ENCODE measurements at regions not wholly inside any gene's neighbourhood (a gene's known extent, or its start where the extent isn't known, plus 50 kb on each side); places are given as distances from the start of the nearest gene placed in this dataset.

DNA sequence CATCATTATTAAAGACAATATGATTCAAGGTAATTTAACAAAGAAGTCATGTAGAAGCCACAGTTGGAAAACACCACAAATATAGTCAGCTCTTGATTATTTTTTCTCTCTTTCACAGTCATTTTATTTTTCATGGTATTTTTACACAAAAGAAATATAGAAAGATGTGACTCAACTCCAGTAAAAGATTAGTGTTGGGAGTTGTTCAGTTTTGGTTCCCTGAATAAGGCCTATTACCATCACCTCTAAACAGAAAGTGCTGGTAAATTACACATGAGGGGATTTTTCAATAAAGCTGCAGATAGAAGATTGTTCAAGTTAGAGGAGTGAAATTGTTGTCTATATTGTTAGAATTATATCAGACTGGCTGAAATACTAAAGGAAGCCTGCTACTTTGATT is 107.0 kb downstream of the DDIT4L start:
- no peak for DNase-seq

DNA sequence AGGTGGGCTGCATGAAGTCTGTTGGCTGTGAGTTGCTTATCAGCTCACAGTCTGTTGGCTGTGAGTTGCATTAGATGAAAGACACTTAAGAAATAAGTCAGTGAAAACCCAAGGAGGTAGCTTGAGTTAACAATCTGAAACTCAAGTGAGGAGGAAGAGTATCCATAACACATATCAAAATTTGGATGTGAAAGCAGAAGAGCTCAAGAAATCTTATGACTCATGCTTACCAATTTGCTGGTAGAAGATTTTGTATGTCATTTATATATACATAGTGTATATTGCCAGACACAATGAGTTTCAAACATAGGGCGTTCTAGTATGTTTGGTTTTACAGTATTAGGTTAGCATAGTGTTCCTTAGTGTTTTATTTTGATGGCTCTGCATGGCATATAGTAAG is 107.4 kb downstream of the DDIT4L start:
- DNase-seq, result no peak

DNA sequence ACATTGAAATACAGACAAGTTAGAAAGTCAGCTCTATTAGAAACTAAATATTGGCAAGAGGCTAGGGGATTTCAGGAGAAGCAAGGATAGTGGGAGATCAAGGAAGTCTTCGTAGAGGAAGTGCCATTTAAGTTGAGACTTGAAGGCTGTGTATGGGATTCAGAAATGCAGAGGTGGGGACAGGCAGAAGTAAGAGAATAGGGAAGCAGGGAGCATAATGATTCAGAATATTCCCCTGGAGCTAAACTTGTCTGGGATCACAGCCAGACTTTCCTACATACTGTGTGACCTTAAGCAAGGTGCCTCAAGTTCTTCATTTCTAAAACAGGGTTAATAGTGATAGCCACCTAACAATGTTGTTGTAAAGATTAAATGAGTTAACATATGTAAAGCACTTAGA is 108.8 kb downstream of the DDIT4L start:
- DNase-seq, result no peak

DNA sequence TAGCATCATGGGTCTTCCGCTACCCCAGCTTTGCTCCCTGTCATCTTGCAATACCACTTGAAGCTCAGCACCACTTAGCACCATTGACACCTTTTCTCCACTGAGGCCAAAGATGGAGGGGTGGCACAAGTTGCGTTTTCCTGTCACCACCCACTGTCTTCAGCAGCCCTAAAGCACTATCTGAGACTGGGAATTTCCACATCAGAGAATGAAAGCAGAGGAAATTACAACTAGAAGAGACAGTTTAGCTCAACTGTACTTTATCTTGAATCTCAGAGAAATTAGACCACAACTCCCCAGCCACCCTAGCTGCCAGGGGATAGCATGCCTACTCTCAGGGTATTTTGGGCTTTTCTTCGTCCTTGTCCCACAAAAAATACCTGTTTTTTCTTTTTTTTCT is 111.0 kb downstream of the DDIT4L start:
- no peak for DNase-seq

DNA sequence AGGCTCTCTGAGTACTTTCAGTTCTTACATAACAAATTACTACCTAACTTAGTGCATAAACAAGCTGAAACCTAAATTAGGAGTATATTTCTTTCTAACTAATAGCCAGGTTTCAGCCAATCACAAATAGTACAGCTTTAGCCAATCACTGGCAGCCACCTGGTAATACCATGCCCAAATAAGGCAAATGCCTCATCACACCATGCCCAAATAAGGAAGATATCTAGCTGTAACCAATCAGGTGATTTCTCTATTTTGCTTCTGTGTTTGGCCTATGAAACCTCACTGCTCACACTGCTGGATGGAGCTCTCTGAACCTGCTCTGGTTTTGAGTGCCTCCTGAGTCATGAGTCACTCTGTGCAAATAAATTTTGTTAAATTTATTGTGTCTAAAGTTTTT is 113.5 kb downstream of the DDIT4L start:
- DNase-seq, result no peak

DNA sequence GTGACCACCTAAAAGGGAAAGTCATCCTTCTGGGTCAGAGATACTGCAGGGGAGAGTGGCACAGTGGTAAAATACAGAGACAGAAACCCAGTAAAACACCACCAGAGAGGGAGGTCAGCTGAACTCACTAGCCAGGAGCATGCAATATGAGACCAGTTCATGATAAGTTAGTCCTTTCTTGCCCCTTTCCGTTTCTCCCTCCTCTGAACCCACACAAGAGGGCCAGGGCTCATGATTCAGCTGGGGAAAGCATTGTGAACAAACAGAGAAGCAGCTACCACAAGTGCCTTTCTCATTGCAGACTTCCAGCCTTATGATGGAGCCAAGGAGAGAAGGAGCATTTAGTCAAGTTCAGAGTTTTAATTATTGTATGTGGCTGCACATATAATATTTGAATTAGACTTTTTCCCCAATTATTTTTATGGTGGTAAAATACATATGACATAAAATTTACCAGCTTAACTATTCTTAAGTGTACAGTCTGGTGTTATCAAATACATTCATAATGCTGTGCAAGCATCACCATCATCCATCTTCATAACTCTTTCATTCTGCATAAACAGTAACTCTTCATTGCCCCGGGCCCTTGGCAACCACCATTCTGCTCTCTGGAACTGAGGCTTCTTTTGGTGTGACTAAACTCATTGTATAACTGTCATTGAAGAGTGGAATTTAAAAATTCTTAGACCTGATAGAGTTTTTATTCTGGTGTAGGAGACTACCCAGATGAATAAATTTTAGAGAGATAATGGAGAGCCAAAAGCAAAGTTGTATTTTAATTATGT is 114.6 kb downstream of the DDIT4L start:
- DNase-seq, result no peak

DNA sequence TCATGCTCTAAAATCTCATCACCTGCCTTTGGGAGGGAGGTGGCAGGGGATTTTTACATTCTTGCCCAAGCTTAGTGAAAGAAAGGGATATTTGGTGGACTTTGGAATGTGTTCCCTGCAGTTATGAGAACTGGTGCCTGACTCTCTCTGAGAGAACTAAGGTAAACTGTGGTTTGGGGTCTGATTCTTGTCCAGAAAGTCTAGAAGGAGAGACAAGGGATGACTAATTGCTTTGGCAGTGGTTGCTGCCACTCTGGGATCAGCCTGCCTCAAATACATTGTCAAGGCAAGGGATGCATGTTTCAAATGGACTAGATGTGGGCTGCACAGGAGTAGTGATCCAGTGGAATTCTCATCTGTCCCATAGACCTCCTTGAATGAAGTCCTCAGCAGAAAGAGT is 115.2 kb downstream of the DDIT4L start:
- no peak for DNase-seq

DNA sequence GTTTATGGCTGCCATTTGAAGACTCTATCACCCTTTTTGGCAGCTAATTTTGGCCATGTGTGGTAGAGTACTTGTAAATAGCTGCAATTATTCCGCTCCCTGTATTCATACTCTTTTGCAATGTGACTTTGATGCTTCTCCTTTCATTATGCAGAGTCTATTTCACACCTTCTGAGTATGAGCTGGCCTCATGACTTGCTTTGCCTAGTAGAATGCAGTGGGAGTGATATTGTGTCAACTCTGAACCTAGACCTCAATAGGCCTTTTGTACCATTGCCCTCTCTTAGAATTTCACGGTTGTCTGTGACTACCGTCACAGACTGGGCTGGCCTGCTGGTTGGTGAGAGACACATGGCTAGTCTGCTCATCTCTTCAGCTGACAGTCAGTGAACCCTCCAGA is 118.8 kb downstream of the DDIT4L start:
- DNase-seq, result no peak

DNA sequence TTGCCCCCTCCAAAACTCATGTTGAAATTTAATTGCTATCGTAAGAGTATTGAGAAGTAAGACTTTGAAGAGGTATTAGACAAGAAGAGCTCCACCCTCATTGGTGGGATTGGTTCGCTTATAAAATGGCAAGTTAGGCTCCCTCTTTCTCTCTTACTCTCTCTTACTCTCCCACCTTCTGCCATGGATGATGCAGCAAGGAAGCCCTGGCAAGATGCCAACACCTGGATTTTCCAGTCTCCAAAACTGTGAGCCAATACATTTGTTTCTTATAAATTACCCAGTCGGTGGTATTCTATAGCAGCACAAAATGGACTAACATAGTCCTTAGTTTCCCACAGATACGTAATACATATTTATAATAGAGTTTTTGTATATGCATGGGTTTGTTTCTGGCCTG is 119.4 kb downstream of the DDIT4L start:
- no peak for DNase-seq

DNA sequence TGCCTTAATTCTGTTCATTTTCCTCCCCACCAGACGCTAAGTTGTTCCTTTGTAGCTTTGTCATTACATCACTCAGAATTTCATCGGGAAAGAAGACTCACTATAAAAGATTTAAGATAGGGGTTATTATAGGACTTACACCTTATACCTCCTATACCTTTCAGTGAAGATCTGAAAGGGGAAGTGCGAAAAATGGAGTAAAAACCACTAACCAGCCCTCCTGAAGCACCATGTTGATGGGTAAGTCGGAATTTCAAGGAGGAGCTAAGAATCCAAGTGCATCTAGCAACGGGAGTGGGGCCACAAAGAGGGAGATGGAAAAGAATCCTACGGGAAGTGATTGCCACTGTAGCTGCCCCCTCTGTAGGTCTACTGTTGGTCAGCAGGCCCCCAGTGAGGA is 119.1 kb upstream of the H2AZ1 start:
- DNase-seq, result no peak

DNA sequence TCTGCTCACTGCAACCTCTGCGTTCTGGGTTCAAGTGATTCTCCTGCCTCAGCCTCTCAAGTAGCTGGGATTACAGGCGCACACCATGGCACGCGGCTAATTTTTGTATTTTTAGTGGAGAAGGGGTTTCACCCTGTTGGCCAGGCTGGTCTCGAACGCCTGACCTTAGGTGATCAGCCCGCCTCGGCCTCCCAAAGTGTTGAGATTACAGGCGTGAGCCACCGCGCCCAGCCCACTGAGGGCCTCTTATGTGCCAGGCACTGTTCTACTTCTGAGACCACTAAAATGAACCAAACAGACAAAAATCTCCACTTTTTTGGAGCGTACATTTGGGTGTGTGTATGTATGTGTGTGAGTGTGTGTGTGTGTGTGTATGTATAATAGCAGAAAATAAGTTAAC is 117.2 kb upstream of the H2AZ1 start:
- no peak for DNase-seq

DNA sequence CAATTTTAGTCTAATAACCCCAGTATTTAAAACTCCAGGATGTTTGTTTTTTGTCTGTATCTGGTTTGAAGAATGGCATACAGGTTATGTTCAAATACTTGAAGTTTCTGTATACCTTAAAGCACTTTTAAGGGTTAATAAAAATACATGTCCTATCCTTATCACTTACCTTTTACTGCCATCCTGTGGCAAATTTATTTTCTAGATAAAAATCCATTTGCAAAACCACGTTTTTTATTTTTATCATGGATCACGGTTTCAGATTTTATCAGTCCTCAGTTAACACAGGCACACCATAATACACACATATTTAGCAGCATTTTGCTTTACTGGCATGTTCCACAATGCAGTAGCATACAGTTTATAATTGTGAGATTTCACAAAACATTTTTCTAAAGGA is 113.3 kb upstream of the H2AZ1 start:
- DNase-seq, result no peak

DNA sequence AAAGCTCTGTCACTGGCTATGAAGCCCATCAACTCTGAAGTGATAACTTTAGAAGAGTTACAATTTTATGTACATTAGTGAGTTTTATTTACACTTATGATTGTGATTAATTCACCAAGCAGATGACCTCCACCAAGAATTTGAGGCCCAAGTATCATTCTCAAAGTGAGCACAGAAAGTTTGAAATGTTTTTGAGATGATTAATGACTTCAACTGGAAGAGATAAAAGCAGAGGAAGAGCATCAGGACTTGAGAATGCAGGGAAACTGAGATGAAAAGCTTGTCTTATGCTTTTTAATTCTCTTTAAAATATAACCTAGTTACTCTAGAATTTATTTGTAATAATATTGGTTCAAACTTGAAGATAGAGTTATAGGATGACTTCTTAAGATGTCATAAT is 112.8 kb upstream of the H2AZ1 start:
- DNase-seq, result no peak

DNA sequence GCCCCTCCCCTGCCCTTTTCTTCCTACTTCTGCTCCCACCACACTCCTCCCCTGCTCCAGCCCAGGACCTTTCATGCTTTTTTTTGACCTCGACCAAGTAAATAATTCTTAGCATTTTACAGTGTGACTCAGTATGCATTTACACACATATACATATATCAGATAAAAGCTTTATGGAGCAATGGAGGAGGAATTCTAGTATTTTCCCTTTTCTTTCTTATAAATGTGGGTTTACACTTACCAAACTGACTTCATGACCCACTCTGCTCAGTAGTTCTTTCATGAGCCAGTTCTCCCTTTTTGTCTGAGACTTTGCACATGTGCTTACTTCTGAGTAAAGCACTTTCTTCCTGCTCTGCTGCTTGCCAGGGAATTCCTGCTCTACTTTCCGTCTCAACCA is 111.8 kb upstream of the H2AZ1 start:
- DNase-seq, result no peak

DNA sequence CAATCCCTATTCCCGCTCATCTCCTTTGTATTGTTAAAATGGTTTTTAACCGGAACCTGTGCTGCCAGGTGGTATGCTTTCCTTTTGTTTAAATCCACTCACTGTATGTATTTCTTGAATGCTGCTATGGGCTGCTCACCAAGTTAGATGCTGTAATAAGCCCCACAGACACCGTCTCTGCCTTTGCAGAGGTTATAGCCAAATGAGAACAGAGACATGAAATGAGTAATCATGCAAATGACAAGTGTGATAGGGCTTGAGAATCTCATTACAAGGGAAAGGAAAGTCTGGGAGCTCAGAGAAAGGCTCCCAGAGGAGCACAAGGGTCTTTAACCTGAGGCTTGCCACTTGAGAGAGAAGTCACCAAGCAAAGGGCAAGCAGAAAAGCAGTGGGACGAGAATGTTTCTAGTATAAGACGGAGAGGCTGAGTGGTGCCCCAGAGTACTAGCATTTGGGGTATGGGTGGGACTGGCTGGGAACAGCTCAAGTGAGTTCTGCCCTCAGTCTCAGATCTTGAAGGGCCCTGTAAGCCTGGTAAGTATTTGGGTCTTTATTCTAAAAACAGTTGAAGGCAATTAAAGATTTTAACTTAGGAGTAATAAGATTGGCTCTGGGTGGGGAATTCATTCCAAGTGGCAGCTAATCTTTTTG is 110.8 kb upstream of the H2AZ1 start:
- DNase-seq, result no peak

DNA sequence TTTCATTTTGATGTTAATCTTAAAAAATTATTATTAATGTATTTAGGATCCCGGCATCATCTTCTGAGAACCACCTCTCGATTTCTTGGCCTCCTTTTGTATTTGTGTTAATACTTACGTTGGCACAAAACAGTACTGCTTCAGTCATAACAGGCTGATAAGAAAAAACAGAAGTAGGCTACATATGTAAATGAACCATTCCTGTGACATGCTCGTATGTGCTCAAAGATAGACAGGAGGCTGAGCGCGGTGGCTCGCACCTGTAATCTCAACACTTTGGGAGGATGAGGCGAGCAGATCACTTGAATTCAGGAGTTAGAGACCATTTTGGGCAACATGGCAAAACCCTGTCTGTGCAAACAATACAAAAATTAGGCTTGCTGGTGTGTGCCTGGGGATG is 109.4 kb upstream of the H2AZ1 start:
- no peak for DNase-seq

DNA sequence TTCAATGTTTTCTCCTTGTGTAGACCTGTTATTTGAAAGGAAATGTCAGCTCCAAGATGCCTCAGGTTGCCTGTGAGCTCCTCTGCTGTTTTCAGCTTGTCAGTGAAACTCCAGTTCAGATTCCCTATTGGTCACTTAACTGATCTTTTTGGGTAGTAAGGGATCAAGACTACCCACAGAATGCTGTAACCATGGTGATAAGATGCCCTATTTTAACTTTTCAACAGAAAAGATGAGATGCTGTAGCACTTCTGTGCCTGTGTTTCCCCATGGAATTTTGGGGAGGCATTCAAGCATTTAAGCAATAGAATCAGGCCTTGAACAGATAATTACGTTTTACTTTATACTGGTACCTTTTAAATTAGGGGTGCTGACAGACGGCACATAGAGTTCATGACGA is 106.6 kb upstream of the H2AZ1 start:
- no peak for DNase-seq

DNA sequence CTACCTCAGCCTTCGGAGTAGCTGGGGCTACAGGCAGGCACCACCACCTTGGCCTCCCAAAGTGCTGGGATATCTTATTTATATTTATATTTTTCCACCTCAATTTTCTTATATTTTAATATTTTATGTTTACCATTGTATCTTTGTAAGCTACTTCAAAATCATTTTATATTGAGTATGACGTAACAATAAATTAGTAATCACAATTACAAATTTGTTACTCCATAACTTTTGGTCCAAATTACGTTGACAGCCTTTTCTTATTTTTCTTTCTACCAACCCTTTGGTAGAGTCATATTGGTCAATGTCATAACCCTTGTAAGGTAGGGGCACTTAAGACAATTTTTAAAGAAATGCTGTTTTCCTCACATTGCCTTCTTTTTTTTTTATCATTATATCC is 104.0 kb upstream of the H2AZ1 start:
- DNase-seq, result no peak

DNA sequence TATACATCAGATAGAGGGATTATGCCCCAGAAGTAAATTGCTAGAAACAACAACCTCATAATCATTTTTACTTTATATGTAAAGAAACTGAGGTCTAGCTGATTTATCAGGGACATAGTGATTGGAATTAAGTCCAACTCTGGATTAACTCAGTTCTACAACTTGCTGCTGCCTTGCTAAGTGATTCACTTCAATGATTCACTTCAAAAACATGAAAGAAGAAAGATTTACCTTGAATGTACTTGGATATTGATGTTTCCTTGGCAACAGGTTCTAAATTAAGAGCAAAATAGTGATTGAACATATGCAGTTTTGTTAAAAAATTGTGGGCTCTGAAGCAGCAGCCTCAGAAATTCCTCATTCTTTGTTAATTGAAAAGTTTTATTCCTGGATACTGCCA is 99.8 kb upstream of the H2AZ1 start:
- no peak for DNase-seq

DNA sequence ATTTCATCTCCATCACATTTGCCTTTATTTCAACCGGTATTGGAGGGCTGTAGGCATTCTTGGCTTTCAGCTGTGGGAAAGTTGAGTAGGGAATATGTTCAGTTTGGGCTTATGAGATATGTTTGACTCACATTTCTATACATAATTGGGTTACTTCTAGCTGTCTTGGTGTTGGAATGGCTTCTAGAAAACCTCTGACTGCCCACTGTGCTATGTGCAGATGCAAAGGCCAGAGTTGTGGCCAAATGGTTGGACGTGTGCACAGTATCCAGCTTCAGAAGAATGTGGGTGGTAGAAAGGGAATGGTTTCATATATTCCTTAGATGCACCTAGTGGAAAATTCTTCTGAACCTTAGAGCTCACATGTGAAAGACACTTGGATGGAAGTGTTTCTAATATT is 92.6 kb upstream of the H2AZ1 start:
- DNase-seq, result no peak

DNA sequence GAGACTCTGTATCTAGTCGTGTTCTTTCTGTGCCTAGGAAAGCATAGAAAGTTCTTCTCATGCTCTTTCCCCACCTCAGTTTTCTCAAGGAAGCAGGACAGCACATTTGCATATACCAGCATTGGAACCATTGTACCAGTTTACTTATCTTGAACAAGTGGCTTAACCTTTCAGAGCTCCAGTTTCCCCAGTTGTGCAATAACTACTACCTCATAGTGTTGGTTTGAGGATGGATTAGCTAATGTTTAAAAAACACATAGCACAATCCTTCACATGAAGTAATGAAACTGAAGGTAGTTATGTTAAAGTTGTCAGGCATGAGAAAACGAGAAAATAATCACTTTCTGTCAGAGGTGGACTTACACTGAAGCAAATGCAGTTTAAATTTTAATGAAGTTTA is 92.2 kb upstream of the H2AZ1 start:
- no peak for DNase-seq

DNA sequence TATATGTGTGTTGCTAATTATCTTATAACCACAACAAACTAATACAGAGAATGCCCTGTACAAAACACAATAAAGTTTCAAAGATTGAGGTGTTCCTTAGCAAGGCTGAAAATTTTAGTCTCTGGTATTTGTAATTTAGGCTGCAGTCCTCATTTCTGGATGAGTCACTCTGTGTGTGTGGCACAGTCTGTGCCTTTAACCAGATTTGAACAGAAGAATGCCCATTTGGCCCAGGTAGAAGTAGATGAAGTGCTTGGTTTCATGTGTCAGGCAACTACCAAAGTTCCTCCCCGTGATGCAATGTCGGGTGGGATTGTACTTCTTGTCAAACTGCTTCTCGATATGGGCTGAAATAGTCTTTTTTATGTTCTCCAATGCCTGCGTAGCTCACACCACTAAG is 91.6 kb upstream of the H2AZ1 start:
- DNase-seq, result no peak

DNA sequence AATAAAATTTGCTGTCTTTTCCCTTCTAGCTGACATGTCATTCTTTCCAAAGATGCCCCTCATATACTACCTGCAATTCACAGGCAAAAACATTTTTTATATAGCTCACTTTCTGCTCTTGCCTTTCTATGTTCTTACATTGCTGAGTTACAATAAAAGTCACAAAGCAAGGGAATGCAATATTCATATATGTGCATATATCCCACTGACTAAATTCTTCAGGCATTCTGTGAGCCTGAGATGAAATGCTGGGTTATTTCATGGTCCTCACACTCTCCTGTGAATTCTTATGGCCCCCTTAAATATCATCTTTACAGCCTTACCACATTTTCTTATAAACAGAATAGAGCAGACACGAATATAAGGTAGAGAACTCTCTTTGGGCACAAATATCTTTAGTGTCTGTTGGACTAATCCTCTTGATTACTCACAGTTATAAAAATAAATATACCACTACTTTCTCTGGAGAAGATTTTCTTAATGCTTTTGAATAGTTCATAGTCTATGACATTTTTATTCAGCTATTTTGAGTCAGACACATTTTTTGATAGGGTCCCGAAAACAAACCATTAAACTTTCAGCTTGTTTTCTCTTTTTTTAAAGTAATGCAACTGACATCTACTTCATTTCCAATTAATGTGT is 84.1 kb upstream of the H2AZ1 start:
- no peak for DNase-seq

DNA sequence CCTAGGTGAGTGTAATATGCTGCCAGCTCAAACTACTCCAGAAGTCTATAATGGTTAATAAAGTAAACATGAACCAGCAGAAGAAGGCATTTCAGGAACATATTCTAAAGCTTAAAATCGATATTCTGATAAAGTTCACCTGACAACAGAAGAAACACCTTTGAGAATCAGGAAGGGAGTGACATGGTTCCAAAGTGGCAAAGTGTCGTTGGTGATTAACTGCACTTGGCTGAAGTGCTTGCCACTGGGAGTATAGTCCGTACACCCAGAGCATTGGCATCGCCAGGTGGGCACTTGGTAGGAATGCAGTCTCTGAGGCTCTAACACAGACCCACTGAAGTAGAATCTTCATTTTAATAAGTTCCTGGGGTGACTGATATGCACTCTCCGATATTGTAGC is 76.0 kb upstream of the H2AZ1 start:
- no peak for DNase-seq

DNA sequence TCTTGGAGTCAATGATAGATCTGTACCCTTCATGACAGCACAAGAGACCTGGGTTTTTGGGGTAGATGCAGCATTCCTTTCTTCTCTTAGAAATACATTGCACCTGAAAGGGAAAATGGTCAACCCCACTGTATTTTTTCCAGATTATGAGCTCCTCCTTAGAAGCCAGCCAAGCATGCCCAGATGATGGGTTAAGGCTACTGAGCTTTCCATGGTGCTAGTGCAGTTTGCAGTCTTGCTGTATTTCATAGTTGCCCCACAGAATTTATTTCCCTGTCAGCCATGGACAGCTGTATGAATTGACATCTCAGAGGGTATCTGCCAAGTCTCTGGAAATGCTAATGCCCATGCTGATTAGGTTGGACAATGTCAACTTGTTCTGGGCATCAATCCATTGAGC is 73.7 kb upstream of the H2AZ1 start:
- DNase-seq, result no peak
